ENCODE measurements at regions not wholly inside any gene's neighbourhood (a gene's known extent, or its start where the extent isn't known, plus 50 kb on each side); places are given as distances from the start of the nearest gene placed in this dataset.

DNA sequence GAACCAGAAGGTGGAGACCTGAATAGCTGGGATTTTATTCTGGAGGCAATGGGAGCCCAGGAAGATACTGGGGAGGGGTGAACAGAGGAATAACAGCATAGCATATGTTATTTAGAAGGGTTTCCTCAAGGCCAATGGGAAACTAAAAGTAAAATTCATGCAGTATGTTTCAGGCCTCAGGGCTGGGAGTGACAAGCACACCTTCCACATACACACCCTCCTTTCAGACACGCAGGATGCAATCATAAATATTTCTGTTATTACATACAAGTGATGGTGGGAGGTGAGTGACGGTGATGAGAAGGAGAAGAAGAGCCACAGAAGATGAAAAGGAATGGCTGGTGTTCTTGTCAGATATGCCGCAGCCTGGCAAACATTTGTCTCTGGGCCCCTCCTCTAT lies 106.1 kb upstream of the FLRT2 start:
- TF ChIP-seq MYC (IDR thresholded peaks at IDR 0.05; ENCODE audit: borderline replicate concordance, low read length) = no peak
- TF ChIP-seq, protein P1, sequence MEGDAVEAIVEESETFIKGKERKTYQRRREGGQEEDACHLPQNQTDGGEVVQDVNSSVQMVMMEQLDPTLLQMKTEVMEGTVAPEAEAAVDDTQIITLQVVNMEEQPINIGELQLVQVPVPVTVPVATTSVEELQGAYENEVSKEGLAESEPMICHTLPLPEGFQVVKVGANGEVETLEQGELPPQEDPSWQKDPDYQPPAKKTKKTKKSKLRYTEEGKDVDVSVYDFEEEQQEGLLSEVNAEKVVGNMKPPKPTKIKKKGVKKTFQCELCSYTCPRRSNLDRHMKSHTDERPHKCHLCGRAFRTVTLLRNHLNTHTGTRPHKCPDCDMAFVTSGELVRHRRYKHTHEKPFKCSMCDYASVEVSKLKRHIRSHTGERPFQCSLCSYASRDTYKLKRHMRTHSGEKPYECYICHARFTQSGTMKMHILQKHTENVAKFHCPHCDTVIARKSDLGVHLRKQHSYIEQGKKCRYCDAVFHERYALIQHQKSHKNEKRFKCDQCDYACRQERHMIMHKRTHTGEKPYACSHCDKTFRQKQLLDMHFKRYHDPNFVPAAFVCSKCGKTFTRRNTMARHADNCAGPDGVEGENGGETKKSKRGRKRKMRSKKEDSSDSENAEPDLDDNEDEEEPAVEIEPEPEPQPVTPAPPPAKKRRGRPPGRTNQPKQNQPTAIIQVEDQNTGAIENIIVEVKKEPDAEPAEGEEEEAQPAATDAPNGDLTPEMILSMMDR (IDR thresholded peaks at IDR 0.05) = no peak
- TF ChIP-seq POLR2A (IDR thresholded peaks at IDR 0.05; ENCODE audit: low read length) = no peak
- TF ChIP-seq CBX8 (IDR thresholded peaks at IDR 0.05) = no peak
- TF ChIP-seq CBX2 (IDR thresholded peaks at IDR 0.05; ENCODE audit: borderline replicate concordance, low read depth) = no peak
- TF ChIP-seq, protein P2, sequence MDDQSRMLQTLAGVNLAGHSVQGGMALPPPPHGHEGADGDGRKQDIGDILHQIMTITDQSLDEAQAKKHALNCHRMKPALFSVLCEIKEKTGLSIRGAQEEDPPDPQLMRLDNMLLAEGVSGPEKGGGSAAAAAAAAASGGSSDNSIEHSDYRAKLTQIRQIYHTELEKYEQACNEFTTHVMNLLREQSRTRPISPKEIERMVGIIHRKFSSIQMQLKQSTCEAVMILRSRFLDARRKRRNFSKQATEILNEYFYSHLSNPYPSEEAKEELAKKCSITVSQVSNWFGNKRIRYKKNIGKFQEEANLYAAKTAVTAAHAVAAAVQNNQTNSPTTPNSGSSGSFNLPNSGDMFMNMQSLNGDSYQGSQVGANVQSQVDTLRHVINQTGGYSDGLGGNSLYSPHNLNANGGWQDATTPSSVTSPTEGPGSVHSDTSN (IDR thresholded peaks at IDR 0.05) = no peak
- no peak for TF ChIP-seq SMC3 (IDR thresholded peaks at IDR 0.05)
- no peak for TF ChIP-seq MAZ (IDR thresholded peaks at IDR 0.05; ENCODE audit: borderline replicate concordance, low read depth, low read length)
- no peak for TF ChIP-seq CHD2 (IDR thresholded peaks at IDR 0.05; ENCODE audit: low read length, partially characterized antibody)
- TF ChIP-seq, protein P3, sequence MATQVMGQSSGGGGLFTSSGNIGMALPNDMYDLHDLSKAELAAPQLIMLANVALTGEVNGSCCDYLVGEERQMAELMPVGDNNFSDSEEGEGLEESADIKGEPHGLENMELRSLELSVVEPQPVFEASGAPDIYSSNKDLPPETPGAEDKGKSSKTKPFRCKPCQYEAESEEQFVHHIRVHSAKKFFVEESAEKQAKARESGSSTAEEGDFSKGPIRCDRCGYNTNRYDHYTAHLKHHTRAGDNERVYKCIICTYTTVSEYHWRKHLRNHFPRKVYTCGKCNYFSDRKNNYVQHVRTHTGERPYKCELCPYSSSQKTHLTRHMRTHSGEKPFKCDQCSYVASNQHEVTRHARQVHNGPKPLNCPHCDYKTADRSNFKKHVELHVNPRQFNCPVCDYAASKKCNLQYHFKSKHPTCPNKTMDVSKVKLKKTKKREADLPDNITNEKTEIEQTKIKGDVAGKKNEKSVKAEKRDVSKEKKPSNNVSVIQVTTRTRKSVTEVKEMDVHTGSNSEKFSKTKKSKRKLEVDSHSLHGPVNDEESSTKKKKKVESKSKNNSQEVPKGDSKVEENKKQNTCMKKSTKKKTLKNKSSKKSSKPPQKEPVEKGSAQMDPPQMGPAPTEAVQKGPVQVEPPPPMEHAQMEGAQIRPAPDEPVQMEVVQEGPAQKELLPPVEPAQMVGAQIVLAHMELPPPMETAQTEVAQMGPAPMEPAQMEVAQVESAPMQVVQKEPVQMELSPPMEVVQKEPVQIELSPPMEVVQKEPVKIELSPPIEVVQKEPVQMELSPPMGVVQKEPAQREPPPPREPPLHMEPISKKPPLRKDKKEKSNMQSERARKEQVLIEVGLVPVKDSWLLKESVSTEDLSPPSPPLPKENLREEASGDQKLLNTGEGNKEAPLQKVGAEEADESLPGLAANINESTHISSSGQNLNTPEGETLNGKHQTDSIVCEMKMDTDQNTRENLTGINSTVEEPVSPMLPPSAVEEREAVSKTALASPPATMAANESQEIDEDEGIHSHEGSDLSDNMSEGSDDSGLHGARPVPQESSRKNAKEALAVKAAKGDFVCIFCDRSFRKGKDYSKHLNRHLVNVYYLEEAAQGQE (IDR thresholded peaks at IDR 0.05) = no peak
- no peak for TF ChIP-seq TP53 (CRISPR knock-in tag; IDR thresholded peaks at IDR 0.05)
- TF ChIP-seq SREBF2 (IDR thresholded peaks at IDR 0.05) = no peak
